H1 (cell line): ENCODE measurements at regions not wholly inside any gene's neighbourhood (a gene's known extent, or its start where the extent isn't known, plus 50 kb on each side); places are given as distances from the start of the nearest gene placed in this dataset.

Experiments used
- ATF2 ChIP-seq: IDR thresholded peaks from 2 replicates; pipeline ENCODE4 v1.6.1; 2012; ENCODE audit warnings: low read length, inconsistent platforms
- CBX8 ChIP-seq: fragments of 300-800, 300-1000 bp; sonication (generic); IDR thresholded peaks from 2 replicates; pipeline ENCODE4 v1.7.1; 2016; ENCODE audit warnings: low read depth, low read length, borderline replicate concordance
- CHD1 ChIP-seq: IDR thresholded peaks from 2 replicates; pipeline ENCODE4 v1.6.1; 2012; ENCODE audit warnings: low read depth, low read length, improper control_type of control experiment
- CHD7 ChIP-seq: fragments of 300-600 bp; sonication (generic); IDR thresholded peaks from 2 replicates; pipeline ENCODE4 v1.7.1; 2012; ENCODE audit warnings: low read length, moderate library complexity, mild to moderate bottlenecking, inconsistent platforms; ENCODE audit not compliant: insufficient replicate concordance
- CREB1 ChIP-seq: IDR thresholded peaks from 2 replicates; pipeline ENCODE4 v1.6.1; 2012; ENCODE audit warnings: inconsistent platforms
- HDAC2 ChIP-seq, 2 experiments: fragments of 300-600 bp in 1 of 2; sonication (generic) in 1 of 2; IDR thresholded peaks; 2 replicates each; pipeline ENCODE4 v1.6.1; 2011 to 2012; ENCODE audit warnings: low read depth in 2 of 2, low read length in 2 of 2, mild to moderate bottlenecking in 2 of 2, moderate library complexity in 2 of 2, borderline replicate concordance in 1 of 2, inconsistent platforms in 1 of 2
- HDAC6 ChIP-seq: IDR thresholded peaks from one replicate; pipeline ENCODE4 v1.7.1; 2012; ENCODE audit warnings: low read depth, mild to moderate bottlenecking, inconsistent platforms, low read length, moderate library complexity
- POU5F1 ChIP-seq: IDR thresholded peaks from 2 replicates; pipeline ENCODE4 v1.6.1; 2011; ENCODE audit warnings: low read depth, mild to moderate bottlenecking, low read length, moderate library complexity
- SAP30 ChIP-seq: fragments of 300-600 bp; sonication (generic); IDR thresholded peaks from 2 replicates; pipeline ENCODE4 v1.7.1; 2012; ENCODE audit warnings: low read length, moderate library complexity, mild to moderate bottlenecking, inconsistent platforms; ENCODE audit not compliant: insufficient read depth, insufficient replicate concordance
- SP4 ChIP-seq: IDR thresholded peaks from 2 replicates; pipeline ENCODE4 v1.6.1; 2012; ENCODE audit warnings: low read length, inconsistent platforms
- TEAD4 ChIP-seq: IDR thresholded peaks from 2 replicates; pipeline ENCODE4 v1.6.1; 2012; ENCODE audit warnings: low read depth, low read length, inconsistent platforms, mixed read lengths

GRCh38 chr16:49115956-49116355, 165.7 kb downstream of the CBLN1 start (continued):
- TF ChIP-seq CHD7: no peak
- no peak for TF ChIP-seq CREB1
- TF ChIP-seq SP4: no peak
- TF ChIP-seq HDAC6: no peak
- no peak for TF ChIP-seq SAP30
- TF ChIP-seq CHD1: no peak
- no peak for TF ChIP-seq POU5F1
- no peak for TF ChIP-seq ATF2
- TF ChIP-seq HDAC2 (IDR thresholded peaks at IDR 0.05; ENCODE audit: borderline replicate concordance in 1 of 2, low read depth in 2 of 2, low read length in 2 of 2): no peak
- no peak for TF ChIP-seq CBX8
- no peak for TF ChIP-seq TEAD4
